Adrenal gland (tissue), 5 donors: ENCODE measurements at regions not wholly inside any gene's neighbourhood (a gene's known extent, or its start where the extent isn't known, plus 50 kb on each side); places are given as distances from the start of the nearest gene placed in this dataset.

Experiments
- CTCF ChIP-seq, 6 experiments: fragments of 450-650 bp in 4 of 6; fragments of 200-600 bp in 2 of 6; sonication (generic) in 1 of 6; IDR thresholded peaks; 1 replicate in 5 of 6; 2 replicates in 1 of 6; pipeline versions ENCODE4 v1.5.1 to v1.8.0; 2016 to 2021; ENCODE audit warnings: antibody characterized with exemption in 6 of 6, mild to moderate bottlenecking in 2 of 6, moderate library complexity in 1 of 6
- POLR2A ChIP-seq, 2 donors: fragments of 450-650 bp; IDR thresholded peaks; one replicate each; pipeline ENCODE4 v1.6.1; 2017; ENCODE audit warnings: antibody characterized with exemption in 2 of 2, mild to moderate bottlenecking in 2 of 2, moderate library complexity in 1 of 2
- donor health status: DM: no; HTN: no; CAD: no.

GRCh38 chr3:72013084-72013483, 228.1 kb upstream of the PROK2 start:
- TF ChIP-seq CTCF (IDR thresholded peaks at IDR 0.05) (no peak), POLR2A (IDR thresholded peaks at IDR 0.05) (no peak)
